Mesendoderm (in vitro differentiated cells): ENCODE measurements at regions not wholly inside any gene's neighbourhood (a gene's known extent, or its start where the extent isn't known, plus 50 kb on each side); places are given as distances from the start of the nearest gene placed in this dataset.

Experiments used
- DNase-seq: peaks from one replicate; pipeline ENCODE4 v3.0.0; 2013
- H2AK5ac ChIP-seq: 2 replicates; pipeline ENCODE4 v1.6.1; 2013; ENCODE audit warnings: low read length, inconsistent platforms
- H2BK120ac ChIP-seq: 2 replicates; pipeline ENCODE4 v1.6.1; 2013; ENCODE audit warnings: low read depth, mild to moderate bottlenecking, low read length, moderate library complexity, mixed read lengths
- H2BK15ac ChIP-seq: replicated peaks from 2 replicates; pipeline ENCODE4 v1.6.1; 2013; ENCODE audit warnings: low read depth, mild to moderate bottlenecking, moderate library complexity
- H2BK5ac ChIP-seq: 2 replicates; pipeline ENCODE4 v1.6.1; 2013; ENCODE audit warnings: low read length, inconsistent platforms
- H3K18ac ChIP-seq: 2 replicates; pipeline ENCODE4 v1.6.1; 2013; ENCODE audit warnings: mild to moderate bottlenecking, low read length, mixed read lengths
- H3K23ac ChIP-seq: one replicate; pipeline ENCODE4 v1.6.1; 2013; ENCODE audit warnings: low read length
- H3K27ac ChIP-seq: 2 replicates; pipeline ENCODE4 v1.5.1; 2013; ENCODE audit warnings: low read depth, mild to moderate bottlenecking, inconsistent platforms, low read length, moderate library complexity
- H3K27me3 ChIP-seq: 2 replicates; pipeline ENCODE4 v1.6.1; 2013; ENCODE audit warnings: low read length, control low read depth, mild to moderate bottlenecking, inconsistent platforms; ENCODE audit not compliant: insufficient read depth, poor library complexity
- H3K36me3 ChIP-seq: 2 replicates; pipeline ENCODE4 v1.6.1; 2013; ENCODE audit warnings: low read length, inconsistent platforms; ENCODE audit not compliant: control insufficient read depth, insufficient read depth
- H3K4ac ChIP-seq: one replicate; pipeline ENCODE4 v1.6.1; 2013; ENCODE audit warnings: low read depth, mild to moderate bottlenecking, low read length, moderate library complexity
- H3K4me1 ChIP-seq: 2 replicates; pipeline ENCODE4 v1.6.1; 2013; ENCODE audit warnings: low read depth, low read length, inconsistent platforms; ENCODE audit not compliant: control insufficient read depth
- H3K4me2 ChIP-seq: 2 replicates; pipeline ENCODE4 v1.6.1; 2013; ENCODE audit warnings: low read length
- H3K4me3 ChIP-seq: 2 replicates; pipeline ENCODE4 v1.5.1; 2013; ENCODE audit warnings: mild to moderate bottlenecking, low read length
- H3K56ac ChIP-seq: one replicate; pipeline ENCODE4 v1.6.1; 2013; ENCODE audit warnings: low read length
- H3K79me1 ChIP-seq: 2 replicates; pipeline ENCODE4 v1.6.1; 2013; ENCODE audit warnings: low read length, inconsistent platforms
- H3K79me2 ChIP-seq: 2 replicates; pipeline ENCODE4 v1.6.1; 2013; ENCODE audit warnings: mild to moderate bottlenecking, low read length; ENCODE audit not compliant: control insufficient read depth, insufficient read depth
- H3K9ac ChIP-seq: 2 replicates; pipeline ENCODE4 v1.6.1; 2013; ENCODE audit warnings: low read length, inconsistent platforms
- H4K5ac ChIP-seq: one replicate; pipeline ENCODE4 v1.6.1; 2013; ENCODE audit warnings: low read length
- H4K8ac ChIP-seq: one replicate; pipeline ENCODE4 v1.6.1; 2013; ENCODE audit warnings: low read depth, mild to moderate bottlenecking, control low read depth, low read length, moderate library complexity
- WGBS: extraction: QIAGEN DNeasy Blood & Tissue Kit; methylation state at CpG from one replicate; pipeline ENCODE4 v1.1.7; 2013; ENCODE audit warnings: low lambda C conversion rate, missing lambda C conversion rate; ENCODE audit not compliant: insufficient coverage; ENCODE audit errors: extremely low coverage; 5-methylcytosine and 5-hydroxymethylcytosine counted together

GRCh38 chr17:55652825-55653224 lies 69.8 kb downstream of the TMEM100 start:
- no peak overlapping the region for H3K27ac ChIP-seq
- H3K56ac ChIP-seq: no peak overlapping the region
- no peak overlapping the region for H3K4me2 ChIP-seq
- no peaks in the 10 kb centered on the region for H3K79me1 ChIP-seq
- no peak for DNase-seq
- no peak overlapping the region for H3K23ac ChIP-seq
- H4K8ac ChIP-seq: no peak overlapping the region
- no peak overlapping the region for H4K5ac ChIP-seq
- no peaks in the 10 kb centered on the region for H3K79me2 ChIP-seq
- H2BK15ac ChIP-seq: no peak overlapping the region
- no peaks in the 10 kb centered on the region for H3K36me3 ChIP-seq
- no peak overlapping the region for H2BK120ac ChIP-seq
- no peak overlapping the region for H3K4ac ChIP-seq
- no peaks in the 10 kb centered on the region for H3K4me1 ChIP-seq
- no peak overlapping the region for H2AK5ac ChIP-seq
- H3K18ac ChIP-seq: no peak overlapping the region
- no peak overlapping the region for H3K9ac ChIP-seq
- WGBS: no CpG with 5 or more reads among the region's 2 CpGs
- H2BK5ac ChIP-seq: no peak overlapping the region
- H3K4me3 ChIP-seq: no peak overlapping the region
- H3K27me3 ChIP-seq: no peaks in the 10 kb centered on the region

GRCh38 chr17:55652114-55652823 lies 70.4 kb downstream of the TMEM100 start:
- Histone ChIP-seq H2BK5ac (no peak overlapping the region), H3K4ac (no peak overlapping the region), H2BK15ac (no peak overlapping the region), H3K4me3 (no peak overlapping the region), H3K4me1 (no peaks in the 10 kb centered on the region), H3K23ac (no peak overlapping the region), H3K27me3 (no peaks in the 10 kb centered on the region), H3K27ac (no peak overlapping the region), H2AK5ac (no peak overlapping the region), H3K18ac (no peak overlapping the region), H3K79me2 (no peaks in the 10 kb centered on the region), H2BK120ac (no peak overlapping the region), H3K36me3 (no peaks in the 10 kb centered on the region), H3K9ac (no peak overlapping the region), H4K5ac (no peak overlapping the region), H3K79me1 (no peaks in the 10 kb centered on the region), H3K56ac (no peak overlapping the region), H4K8ac (no peak overlapping the region), H3K4me2 (no peak overlapping the region)
- DNase-seq: no peak
- no CpG with 5 or more reads among the region's 2 CpGs for WGBS

- Histone ChIP-seq H3K4ac (no peak overlapping the region), H3K23ac (no peak overlapping the region), H3K9ac (no peak overlapping the region), H2AK5ac (no peak overlapping the region), H3K18ac (no peak overlapping the region), H3K27me3 (no peaks in the 10 kb centered on the region), H4K5ac (no peak overlapping the region), H3K36me3 (no peaks in the 10 kb centered on the region), H3K79me1 (no peaks in the 10 kb centered on the region), H3K79me2 (no peaks in the 10 kb centered on the region), H3K27ac (no peak overlapping the region), H3K4me2 (no peak overlapping the region), H4K8ac (no peak overlapping the region), H2BK120ac (no peak overlapping the region), H3K56ac (no peak overlapping the region), H3K4me3 (no peak overlapping the region), H2BK5ac (no peak overlapping the region), H2BK15ac (no peak overlapping the region), H3K4me1 (no peaks in the 10 kb centered on the region)
- no peak for DNase-seq
- no CpG with 5 or more reads among the region's 3 CpGs for WGBS
Measured at GRCh38 chr17:55649957-55650597, 72.6 kb downstream of the TMEM100 start.

GRCh38 chr17:55648086-55648485 lies 74.6 kb downstream of the TMEM100 start:
- WGBS: 100% methylated on average over 1 of the region's 2 CpGs

GRCh38 chr17:55645361-55645760 lies 77.3 kb downstream of the TMEM100 start:
- Histone ChIP-seq H3K9ac (no peak overlapping the region), H3K18ac (no peak overlapping the region), H4K8ac (no peak overlapping the region), H3K4ac (no peak overlapping the region), H3K23ac (no peak overlapping the region), H3K4me1 (no peaks in the 10 kb centered on the region), H3K27ac (no peak overlapping the region), H2BK5ac (no peak overlapping the region), H3K79me1 (no peaks in the 10 kb centered on the region), H3K56ac (no peak overlapping the region), H2AK5ac (no peak overlapping the region), H3K4me2 (no peak overlapping the region), H2BK120ac (no peak overlapping the region), H3K79me2 (no peaks in the 10 kb centered on the region), H3K4me3 (no peak overlapping the region), H4K5ac (no peak overlapping the region), H3K36me3 (no peaks in the 10 kb centered on the region), H3K27me3 (no peaks in the 10 kb centered on the region), H2BK15ac (no peak overlapping the region)
- WGBS: no CpG with 5 or more reads among the region's 2 CpGs
- DNase-seq: no peak

More at GRCh38 chr17:55648086-55648485, 74.6 kb downstream of the TMEM100 start:
- H2AK5ac ChIP-seq: no peak overlapping the region
- H3K4me3 ChIP-seq: no peak overlapping the region
- H3K27me3 ChIP-seq: no peaks in the 10 kb centered on the region
- no peak overlapping the region for H3K4ac ChIP-seq
- H2BK120ac ChIP-seq: no peak overlapping the region
- no peaks in the 10 kb centered on the region for H3K4me1 ChIP-seq
- H3K36me3 ChIP-seq: no peaks in the 10 kb centered on the region
- H3K9ac ChIP-seq: no peak overlapping the region
- no peak overlapping the region for H3K23ac ChIP-seq
- no peak overlapping the region for H3K18ac ChIP-seq
- H3K27ac ChIP-seq: no peak overlapping the region
- H3K4me2 ChIP-seq: no peak overlapping the region
- no peaks in the 10 kb centered on the region for H3K79me1 ChIP-seq
- no peak overlapping the region for H4K8ac ChIP-seq
- DNase-seq: no peak
- H3K79me2 ChIP-seq: no peaks in the 10 kb centered on the region
- H2BK5ac ChIP-seq: no peak overlapping the region
- H4K5ac ChIP-seq: no peak overlapping the region
- H2BK15ac ChIP-seq: no peak overlapping the region
- H3K56ac ChIP-seq: no peak overlapping the region
